GM21528 (cell line): ENCODE measurements at regions not wholly inside any gene's neighbourhood (a gene's known extent, or its start where the extent isn't known, plus 50 kb on each side); places are given as distances from the start of the nearest gene placed in this dataset.

Source experiments
- ATAC-seq: cut with Tn5 transposase; IDR thresholded peaks from one replicate; pipeline ENCODE4 v1.9.1; 2021; ENCODE audit warnings: mild to moderate bottlenecking, moderate library complexity; ENCODE audit not compliant: unreplicated experiment, low FRiP score

DNA sequence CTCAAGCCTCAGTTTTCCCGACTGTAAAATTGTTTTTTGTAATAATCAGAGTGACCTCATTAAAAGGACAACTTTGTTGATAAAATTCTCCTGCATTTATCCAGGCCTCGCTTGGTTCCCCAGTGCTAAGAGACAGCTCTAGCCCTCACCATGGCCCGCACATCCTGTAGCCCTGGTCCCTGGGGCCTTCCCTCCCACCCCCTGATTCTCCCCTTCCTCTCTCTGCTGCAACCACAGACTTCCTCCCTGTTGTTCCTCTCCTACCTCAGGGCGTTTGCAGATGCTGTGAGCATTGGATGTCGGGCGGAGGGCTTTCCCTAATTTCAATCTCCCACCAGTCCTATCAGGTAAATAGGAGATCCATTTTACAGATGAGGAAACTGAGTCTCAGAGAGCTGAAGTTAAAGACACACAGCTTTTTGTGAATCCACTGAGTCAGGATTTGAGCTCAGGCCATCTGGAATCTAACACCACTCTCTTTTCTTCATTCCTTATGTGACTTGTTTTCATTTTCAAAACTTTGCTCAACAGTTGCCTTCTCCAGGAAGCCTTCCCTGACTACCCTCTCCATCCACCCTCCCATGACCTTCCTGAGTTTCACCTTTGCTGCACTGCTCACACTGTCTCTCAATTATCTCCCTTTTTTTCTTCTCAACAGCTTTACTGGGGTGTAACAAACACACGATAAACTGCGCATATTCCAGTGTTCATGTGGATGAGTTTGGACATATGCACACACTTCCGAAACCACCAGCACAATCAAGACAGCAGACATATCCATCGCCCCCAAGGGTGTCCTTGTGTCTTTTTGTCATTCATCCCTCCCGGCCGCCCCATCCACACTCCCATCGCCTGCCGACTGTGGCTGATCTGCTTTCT lies 107.1 kb downstream of the CEBPB start:
- no peak for ATAC-seq

DNA sequence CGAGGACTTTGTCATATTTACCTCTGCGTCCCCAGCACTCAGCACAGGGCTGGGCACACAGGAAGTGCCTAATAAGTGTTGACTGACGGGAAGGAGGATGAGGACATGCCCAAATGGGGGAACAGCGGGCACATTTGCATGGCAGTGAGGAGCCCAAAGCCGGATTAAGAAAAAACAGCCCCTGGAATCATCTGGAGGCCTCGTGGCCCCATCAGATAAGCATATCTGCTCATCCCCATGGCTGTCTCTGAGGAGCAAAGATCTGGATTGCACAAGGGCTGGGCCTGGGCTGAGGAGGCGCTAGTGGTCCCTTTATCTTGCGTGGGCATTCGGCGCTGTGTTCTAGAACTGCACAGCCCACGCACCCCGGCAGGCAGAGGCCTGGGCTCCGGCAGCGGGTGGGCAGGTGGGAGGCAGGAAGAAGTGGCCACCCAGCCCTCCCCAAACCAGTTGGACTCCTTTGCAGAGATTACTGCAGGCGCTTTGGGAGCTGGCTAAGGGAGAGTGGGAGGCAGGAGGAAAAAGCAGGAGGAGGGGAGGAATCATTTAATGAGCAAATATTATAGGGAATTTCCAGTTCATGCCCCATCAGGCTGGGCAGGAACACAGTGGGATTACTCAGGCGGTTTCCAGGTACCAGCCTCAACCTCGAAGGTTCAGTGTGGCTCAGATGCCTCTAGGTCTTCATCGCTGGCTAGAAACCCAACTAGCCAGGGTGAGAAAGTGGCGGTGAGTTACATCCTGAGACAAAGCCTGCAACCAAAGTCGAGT lies 108.1 kb downstream of the CEBPB start:
- no peak for ATAC-seq

DNA sequence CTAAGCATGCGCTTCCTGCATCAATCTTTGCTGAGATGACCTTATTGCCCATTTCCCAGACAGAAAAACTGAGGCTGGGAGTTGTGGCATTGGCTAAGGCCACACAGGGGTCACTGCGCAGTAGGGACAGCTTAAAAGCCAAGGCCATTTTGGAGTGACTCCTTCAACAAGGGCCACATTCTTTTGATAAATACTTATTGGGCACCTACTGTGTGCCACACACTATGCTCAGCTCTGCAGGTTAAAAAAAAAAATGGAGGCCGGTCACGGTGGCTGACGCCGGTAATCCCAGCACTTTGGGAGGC lies 108.6 kb downstream of the CEBPB start:
- ATAC-seq: no peak

DNA sequence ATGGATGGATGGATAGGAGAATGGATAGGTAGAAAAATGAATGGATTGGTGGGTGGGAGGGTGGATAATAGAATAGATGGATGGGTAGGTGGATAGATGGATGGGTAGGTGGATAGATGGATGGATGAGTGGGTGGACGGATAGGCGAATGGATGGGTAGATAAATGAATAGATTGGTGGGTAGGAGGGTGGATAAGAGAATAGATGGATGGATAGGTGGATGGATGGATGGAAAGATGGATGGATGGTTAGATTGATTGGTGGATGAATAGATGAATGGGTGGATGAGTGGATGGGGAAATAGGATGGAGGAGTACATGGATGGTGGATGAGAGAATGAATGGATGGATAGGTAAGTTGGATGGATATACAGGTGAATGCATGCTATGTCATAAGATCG lies 110.5 kb downstream of the CEBPB start:
- ATAC-seq: no peak

DNA sequence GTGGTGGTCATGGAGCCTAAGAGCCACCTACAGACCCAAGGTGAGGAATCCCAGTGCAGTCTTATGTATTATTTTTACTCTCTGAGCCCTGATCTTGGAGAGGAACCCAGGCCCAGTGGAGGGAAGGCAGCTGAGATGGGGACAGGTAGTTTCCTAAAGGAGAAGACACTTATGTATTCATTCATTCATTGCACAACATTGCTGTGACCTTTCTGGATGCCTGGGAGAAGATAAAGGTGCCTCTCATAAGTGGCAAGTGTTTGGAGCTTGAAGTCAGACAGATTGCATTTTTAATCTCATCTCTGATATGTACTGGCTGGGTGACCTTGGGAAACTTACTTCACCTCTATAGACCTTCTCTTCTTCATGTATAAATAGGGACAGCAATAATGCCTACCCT lies 111.1 kb downstream of the CEBPB start:
- no peak for ATAC-seq

DNA sequence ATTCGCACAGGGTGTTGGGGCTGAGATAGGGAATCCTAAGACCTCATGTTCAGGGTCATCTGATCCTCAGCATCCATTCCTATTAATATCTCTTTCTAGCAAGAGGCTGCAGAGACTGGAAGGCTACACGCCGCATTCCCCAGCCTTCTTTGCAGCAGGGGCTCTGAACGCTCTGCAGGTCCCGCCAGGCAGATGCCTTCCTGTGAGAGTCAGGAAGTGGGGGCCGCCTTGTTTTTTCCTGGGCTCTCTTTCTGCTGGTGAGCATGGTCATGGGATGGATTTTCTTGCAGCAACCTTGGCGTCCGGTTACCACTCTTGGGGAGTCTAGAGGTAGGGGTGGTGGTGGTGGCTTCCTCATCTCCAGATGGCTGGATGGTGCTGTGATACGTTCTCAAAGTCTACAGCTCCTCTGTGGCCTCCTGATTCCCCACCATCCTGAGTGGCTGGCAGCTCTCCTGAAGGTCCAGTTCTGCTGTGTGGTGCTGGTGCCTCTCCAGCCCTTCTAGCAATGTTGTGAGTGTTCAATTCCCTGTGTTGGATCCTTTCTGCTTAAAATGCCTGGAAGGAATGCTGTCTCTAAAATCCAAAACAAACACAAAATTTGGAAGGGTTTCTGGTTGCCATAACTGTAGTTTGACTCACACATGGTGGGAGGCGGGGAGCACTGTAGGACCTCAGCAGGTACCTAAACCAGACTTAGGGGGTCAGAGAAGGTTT lies 111.9 kb downstream of the CEBPB start:
- ATAC-seq: no peak

DNA sequence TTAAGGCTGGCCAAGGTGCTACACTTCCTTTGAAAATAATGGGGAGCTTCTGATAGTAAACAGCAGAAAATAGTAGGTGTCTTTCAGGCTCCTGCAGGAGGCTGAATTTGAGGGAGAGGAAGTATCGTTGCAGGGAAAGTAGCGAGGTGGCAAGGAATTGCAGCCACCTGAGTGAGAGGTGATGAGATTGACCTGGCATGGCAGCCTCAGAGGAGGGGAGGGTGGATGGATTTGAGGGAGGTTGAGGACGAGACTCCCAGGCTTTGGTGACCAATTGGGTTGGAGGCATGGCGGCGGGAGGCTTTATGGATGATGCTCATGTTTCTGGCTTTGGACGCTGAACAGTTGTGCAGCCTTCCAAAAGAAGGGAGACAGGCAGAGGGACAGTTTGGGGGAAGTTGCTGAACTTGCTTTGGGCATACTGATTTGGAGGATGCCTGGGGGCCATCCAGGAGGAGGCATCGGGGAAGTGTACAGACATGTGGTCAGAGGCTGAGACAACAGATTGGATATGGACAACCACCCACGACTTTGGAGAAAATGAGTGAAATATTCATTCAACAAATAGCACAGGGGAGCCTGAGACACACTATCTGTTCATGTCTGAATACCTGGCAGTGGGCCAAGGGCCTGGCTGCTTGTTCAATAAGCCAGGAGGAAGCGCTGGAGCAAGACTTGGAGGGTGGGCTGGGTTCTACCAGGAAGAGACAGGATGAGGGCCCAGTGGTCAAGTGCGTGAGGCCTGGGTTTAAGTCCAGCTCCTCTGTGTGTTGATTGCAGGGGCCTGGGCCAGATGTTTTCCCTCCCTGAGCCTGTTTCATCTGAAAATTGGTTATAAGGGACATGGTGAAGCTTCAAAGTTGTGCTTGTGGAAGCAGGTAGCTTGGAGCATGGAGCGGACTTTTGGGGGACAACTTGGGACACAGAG lies 113.2 kb downstream of the CEBPB start:
- no peak for ATAC-seq

DNA sequence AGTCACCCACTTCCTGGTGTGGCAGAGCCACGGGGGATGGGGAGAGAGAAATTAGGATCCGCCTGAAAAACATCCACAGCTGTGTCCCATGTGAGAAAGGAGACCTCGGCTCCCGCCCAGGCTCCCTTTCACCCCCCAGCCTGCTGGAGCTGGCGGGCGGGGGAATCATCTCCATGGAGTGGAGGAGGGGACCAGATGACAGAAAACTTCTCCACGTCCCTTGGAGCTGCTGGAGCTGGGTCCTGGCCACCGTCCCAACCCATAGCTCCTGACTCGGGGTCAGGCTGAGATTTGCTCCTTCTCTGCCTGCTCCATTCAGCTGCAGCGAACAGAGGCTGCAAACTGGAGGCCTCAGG lies 113.8 kb downstream of the CEBPB start:
- no peak for ATAC-seq

DNA sequence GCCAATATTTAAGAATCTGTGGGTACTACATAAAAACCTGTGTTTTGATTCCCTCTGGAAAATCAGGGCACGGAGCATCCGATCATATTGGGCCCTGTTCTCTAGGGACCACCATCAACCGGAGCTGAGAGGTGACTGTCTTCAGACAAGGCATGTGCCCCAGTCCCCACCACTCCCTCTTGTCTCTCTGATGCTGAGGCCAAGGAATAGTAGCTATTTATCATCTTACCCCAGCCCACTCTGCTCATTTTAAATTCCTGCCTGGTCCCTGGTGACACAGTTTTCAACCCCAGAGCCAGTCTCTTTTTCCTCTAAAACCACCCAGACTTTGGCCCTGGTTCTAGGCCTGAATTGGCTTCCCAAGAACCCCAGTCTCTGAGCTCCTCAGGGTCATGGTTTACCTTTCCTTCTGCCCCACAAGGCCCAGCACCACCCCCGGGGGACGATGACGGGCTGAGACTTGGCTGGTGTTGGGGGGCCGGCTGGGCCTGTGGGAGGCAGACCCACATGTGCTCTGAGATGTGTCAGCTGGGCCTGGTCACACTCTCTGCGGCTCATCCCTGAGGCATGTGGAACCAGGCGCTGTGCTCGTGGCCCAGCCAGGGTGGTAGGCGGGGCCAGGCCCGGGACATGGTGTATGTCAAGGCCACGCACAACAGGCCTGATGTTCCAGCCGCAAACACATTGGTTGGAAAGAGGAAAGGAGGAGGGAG lies 114.4 kb downstream of the CEBPB start:
- ATAC-seq: no peak

DNA sequence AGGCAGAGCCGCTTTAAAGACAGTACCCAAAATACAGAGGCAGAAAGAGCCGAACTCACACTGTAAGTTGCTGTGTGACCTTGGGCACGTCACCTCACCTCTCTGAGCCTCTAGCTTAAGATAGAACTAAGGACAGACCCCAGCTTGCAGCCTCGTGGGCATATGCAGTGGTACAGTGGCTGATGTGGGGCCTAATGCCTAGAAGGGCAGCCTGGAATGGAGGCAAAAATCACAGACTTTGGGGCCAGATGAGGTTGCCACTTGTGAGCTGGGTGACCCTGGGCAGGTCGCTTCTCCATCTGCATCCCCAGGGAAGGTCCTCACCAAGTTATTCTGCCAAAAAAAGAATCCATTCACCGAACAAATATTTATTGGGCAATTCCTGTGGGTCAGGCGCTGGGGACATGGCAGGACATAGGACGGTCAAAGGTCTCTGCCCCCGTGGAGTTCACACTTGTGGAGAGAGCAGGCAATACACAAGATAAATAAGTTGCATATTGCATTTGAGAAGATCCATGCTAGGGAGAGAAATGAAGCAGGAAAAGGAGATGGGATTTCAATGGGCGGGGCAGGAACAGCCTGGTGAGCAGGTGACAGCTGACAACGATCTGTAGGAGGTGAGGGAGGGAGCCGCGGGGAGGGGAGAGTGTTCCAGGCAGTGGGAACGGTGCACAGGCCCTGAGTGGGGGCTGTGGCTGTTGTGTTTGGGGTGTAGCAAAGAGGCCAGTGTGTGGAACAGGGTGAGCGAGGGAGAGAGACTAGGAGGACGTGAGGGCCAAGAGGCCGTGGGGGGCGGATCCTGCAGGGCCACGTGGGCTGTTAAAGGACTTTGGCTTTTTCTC lies 115.2 kb downstream of the CEBPB start:
- ATAC-seq: no peak

DNA sequence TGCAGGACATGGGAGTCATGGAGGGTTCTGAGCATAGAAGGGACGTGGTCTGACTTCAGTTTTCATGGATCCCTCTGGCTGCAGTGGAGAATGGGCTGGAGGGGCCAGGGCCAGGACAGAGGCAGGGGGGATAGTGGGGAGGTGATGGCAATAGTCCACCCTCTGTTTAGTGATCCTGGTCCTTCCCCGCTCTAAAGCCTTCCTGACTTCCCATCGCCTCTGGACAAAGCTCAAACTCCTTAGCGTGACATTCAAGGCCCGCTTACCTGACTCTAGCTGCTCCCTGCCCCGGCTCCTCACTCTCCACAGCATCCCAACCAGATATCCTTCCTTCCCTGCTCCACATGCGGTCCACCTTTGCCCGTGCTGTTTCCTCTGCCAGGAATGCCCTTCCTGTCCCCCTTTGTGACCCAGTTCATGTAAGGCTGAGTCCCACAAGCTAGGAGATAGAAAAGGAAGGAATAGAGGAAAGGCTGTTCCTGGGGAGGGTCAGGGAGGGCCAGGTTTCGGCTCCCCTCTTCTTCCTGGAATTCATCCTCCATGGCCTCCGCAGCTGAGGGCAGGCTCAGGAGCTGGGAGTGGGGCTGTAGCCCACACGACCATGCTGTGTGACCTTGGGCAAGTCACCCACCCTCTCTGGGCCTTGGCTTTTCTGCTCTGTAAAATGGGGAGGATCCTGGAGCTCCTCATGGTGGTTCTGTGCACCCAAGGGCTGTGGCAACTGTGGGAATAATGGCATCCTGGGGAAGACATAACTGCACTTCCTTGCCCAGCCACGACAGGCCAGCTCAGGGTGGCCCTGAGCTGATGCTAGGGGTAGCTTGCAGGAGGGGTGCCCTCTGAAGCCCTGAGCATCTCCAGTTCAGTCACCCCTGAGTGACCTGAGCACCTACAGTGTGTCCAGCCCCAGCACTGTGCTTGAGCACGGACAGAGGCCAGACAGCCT lies 116.1 kb downstream of the CEBPB start:
- no peak for ATAC-seq

DNA sequence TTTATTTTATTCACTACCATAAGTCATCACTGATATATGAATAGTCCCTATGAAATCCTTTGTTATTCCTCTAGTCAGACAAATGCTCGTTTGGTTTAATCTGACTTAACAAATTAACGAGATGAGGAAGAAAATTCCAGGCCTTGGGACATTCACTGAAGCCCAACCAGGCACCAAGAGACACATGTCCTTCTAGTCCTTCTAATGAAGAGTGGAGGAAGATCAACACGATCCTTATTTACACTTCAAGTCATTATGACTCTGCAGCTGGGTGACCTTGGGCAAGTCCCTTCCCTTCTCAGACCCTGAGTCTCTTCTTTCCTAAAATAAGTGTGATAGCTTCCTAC lies 117.5 kb downstream of the CEBPB start:
- no peak for ATAC-seq

DNA sequence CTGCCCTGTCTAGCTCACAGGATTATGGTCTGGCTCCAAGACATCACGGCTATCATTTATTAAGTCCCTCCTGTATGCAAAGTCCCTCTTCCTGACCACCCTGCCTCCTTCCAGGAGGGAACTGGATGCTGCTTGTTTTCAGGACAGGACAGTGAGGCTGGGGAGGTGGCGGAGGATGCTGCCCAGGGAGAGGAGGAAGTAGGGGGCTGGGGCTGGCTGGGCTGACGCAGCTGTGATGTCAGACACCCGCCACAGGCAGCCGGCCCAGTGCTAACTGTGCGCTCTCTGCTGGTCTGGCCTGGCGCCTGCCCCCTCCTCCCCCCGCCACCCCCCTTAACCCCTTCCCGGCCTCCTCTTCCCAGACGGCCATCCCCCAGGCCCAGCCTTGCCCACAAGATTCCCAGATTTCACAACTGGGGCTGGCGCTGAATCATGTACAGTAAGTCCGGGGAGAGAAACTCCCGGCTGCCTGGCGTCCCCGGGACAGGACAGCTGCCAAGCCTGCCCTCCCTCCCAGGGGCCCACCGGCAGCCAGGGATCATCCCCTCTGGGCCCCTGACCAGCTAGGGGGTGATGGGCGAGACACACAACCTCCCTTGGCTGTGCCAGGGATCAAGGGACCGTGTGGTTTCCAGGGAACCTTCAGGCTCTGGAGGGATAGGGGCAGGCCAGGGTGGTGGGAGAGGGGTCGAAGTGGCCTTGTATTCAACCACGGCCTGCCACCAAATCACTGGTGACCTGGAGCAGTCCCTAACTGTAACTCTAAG lies 118.1 kb downstream of the CEBPB start:
- no peak for ATAC-seq

DNA sequence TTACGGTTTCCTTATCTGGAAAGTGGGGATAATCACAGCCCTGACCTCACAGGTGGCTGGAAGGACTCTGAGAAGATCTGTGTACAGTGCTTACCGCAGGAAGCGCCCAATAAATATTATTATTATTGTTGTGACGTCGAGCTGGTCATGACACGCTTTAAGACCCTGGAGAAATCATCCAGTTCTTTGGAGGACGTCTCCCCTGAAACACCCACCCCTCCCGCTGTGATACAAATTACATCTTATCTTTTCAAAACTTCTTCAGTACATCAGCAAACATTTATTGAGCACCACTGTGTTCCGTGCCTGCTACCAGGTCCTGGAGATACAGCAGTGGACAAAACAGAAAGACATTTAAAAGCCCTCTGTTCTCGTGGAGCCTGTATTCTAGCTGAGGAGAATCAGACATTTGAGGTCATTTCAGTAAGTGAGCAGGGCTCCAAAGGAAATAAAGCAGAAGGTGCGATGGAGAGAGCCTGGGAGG lies 118.7 kb downstream of the CEBPB start:
- ATAC-seq: no peak

DNA sequence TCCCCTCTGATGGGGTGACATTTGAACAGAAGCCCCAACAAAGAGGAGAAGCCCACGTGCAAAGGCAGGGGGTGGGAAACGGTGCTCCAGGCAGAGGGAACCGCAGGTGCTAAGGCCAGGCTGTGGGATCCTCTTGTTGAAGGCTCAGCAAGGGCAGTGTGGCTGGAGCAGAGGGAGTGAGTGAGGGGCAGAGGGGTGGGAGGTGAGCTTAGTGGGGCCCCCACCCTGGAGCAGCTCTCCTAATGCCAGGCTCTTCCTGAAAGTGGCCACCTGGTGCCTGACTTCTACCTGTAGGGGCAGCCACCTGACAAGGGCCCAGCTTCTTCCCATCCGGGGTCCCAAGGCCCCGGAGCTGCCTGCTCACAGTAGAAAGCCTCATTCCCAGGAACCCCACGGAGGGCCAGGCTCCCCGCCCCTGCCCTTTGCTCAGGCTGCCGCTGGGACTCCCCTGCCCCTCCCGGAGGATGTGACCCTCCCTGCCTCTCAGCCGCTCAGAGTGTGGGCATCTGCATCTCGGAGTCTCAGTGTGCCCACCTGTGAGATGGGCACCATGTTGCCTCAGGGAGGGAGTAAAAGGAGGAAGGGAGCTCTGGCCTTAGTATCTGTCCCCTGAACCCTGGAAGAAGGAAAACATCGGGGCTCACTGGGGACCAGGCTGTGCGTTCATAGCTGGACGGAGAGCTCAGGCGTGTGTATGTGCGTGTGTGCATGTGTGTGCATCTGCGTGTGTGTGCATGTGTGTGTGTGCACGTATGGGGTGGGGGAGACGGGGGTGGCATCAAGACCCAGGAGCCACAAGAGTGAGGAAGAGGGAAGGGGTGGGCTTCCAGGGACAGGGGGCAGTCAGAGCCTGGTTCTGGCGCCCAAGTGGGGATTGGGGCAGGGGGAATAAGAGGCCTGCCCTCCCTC lies 119.4 kb downstream of the CEBPB start:
- ATAC-seq: no peak

DNA sequence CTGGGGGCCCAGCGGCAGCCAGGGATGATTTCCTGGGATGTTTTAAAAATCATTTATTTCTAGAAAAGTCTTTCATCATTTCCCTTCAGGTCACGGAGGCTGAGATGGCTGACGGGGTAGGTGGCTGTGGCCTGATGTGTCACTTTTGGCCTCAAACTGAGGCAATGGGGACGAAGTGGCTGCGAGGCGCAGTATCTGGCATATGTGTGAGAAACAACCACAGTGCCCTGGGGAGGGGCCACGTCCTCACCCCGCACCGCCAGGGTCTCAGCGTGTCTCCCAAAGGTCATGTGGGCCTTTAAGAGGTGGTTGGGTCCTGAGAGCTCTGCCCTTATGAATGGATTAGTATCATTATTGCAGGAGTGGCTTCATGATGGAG lies 120.0 kb downstream of the CEBPB start:
- no peak for ATAC-seq
